BLaER1 (cell line): ENCODE measurements at regions not wholly inside any gene's neighbourhood (a gene's known extent, or its start where the extent isn't known, plus 50 kb on each side); places are given as distances from the start of the nearest gene placed in this dataset.

ENCODE experiments used
- H3K27ac ChIP-seq: shearing (Covaris generic); formaldehyde crosslinking; 2 replicates; pipeline ENCODE4 v1.8.1; 2022
- H3K27me3 ChIP-seq: shearing (Covaris generic); formaldehyde crosslinking; 2 replicates; pipeline ENCODE4 v1.8.1; 2022
- H3K36me3 ChIP-seq: shearing (Covaris generic); formaldehyde crosslinking; 2 replicates; pipeline ENCODE4 v1.8.1; 2022
- H3K4me1 ChIP-seq: shearing (Covaris generic); formaldehyde crosslinking; 2 replicates; pipeline ENCODE4 v1.8.1; 2022
- H3K4me2 ChIP-seq: shearing (Covaris generic); formaldehyde crosslinking; 2 replicates; pipeline ENCODE4 v1.8.1; 2022
- H3K4me3 ChIP-seq: shearing (Covaris generic); formaldehyde crosslinking; 2 replicates; pipeline ENCODE4 v1.8.1; 2022
- H3K9ac ChIP-seq: shearing (Covaris generic); formaldehyde crosslinking; 2 replicates; pipeline ENCODE4 v1.8.1; 2022
- H3K9me3 ChIP-seq: shearing (Covaris generic); formaldehyde crosslinking; 2 replicates; pipeline ENCODE4 v1.8.1; 2022
- H4K20me1 ChIP-seq: shearing (Covaris generic); formaldehyde crosslinking; 2 replicates; pipeline ENCODE4 v1.8.1; 2022
- Cebpa-rat ChIP-seq: shearing (Covaris generic); IDR thresholded peaks from 2 replicates; pipeline ENCODE4 v1.8.1; 2022

- Histone ChIP-seq H3K27ac (no peak overlapping the region), H3K9me3 (no peaks in the 10 kb centered on the region), H3K36me3 (no peaks in the 10 kb centered on the region), H3K4me1 (no peaks in the 10 kb centered on the region), H3K4me2 (no peak overlapping the region), H3K4me3 (no peak overlapping the region), H4K20me1 (no peaks in the 10 kb centered on the region), H3K27me3 (no peaks in the 10 kb centered on the region), H3K9ac (no peak overlapping the region)
- TF ChIP-seq Cebpa-rat: no peak
Measured at GRCh38 chr3:28674212-28674611, 325.6 kb upstream of the AZI2 start.

GRCh38 chr3:28677581-28677980 is 329.0 kb upstream of the AZI2 start:
- H3K4me3 ChIP-seq: no peak overlapping the region
- no peak for TF ChIP-seq Cebpa-rat
- no peak overlapping the region for H3K27ac ChIP-seq
- H3K4me2 ChIP-seq: no peak overlapping the region
- no peaks in the 10 kb centered on the region for H3K4me1 ChIP-seq
- no peak overlapping the region for H3K9ac ChIP-seq
- H3K9me3 ChIP-seq: no peaks in the 10 kb centered on the region
- no peaks in the 10 kb centered on the region for H3K36me3 ChIP-seq
- H3K27me3 ChIP-seq: no peaks in the 10 kb centered on the region
- no peaks in the 10 kb centered on the region for H4K20me1 ChIP-seq

GRCh38 chr3:28678086-28678485 is 329.5 kb upstream of the AZI2 start:
- Histone ChIP-seq H3K27me3 (no peaks in the 10 kb centered on the region), H3K4me1 (no peaks in the 10 kb centered on the region), H3K36me3 (no peaks in the 10 kb centered on the region), H3K27ac (no peak overlapping the region), H3K4me3 (no peak overlapping the region), H3K4me2 (no peak overlapping the region), H4K20me1 (no peaks in the 10 kb centered on the region), H3K9ac (no peak overlapping the region), H3K9me3 (no peaks in the 10 kb centered on the region)
- no peak for TF ChIP-seq Cebpa-rat

- Histone ChIP-seq H3K9ac (no peak overlapping the region), H3K27me3 (no peaks in the 10 kb centered on the region), H3K27ac (no peak overlapping the region), H4K20me1 (no peaks in the 10 kb centered on the region), H3K4me3 (no peak overlapping the region), H3K9me3 (no peaks in the 10 kb centered on the region), H3K4me1 (no peaks in the 10 kb centered on the region), H3K36me3 (no peaks in the 10 kb centered on the region), H3K4me2 (no peak overlapping the region)
- no peak for TF ChIP-seq Cebpa-rat
Measured at GRCh38 chr3:28680050-28680449, 331.4 kb upstream of the AZI2 start.

- no peak overlapping the region for H3K4me3 ChIP-seq
- no peaks in the 10 kb centered on the region for H3K4me1 ChIP-seq
- H3K27me3 ChIP-seq: no peaks in the 10 kb centered on the region
- H3K9ac ChIP-seq: no peak overlapping the region
- no peak overlapping the region for H3K27ac ChIP-seq
- H3K36me3 ChIP-seq: no peaks in the 10 kb centered on the region
- no peaks in the 10 kb centered on the region for H4K20me1 ChIP-seq
- TF ChIP-seq Cebpa-rat: no peak
- H3K4me2 ChIP-seq: no peak overlapping the region
- H3K9me3 ChIP-seq: no peaks in the 10 kb centered on the region
Measured at GRCh38 chr3:28682121-28682520, 333.5 kb upstream of the AZI2 start.

GRCh38 chr3:28690176-28690575 is 341.6 kb upstream of the AZI2 start:
- no peak overlapping the region for H3K4me2 ChIP-seq
- H3K36me3 ChIP-seq: no peaks in the 10 kb centered on the region
- TF ChIP-seq Cebpa-rat: no peak
- no peaks in the 10 kb centered on the region for H3K9me3 ChIP-seq
- H3K27me3 ChIP-seq: no peaks in the 10 kb centered on the region
- no peak overlapping the region for H3K4me3 ChIP-seq
- no peak overlapping the region for H3K9ac ChIP-seq
- H4K20me1 ChIP-seq: no peaks in the 10 kb centered on the region
- no peak overlapping the region for H3K27ac ChIP-seq
- H3K4me1 ChIP-seq: no peaks in the 10 kb centered on the region

GRCh38 chr3:28698706-28699105 is 350.1 kb upstream of the AZI2 start:
- H3K4me2 ChIP-seq: no peak overlapping the region

GRCh38 chr3:28699283-28699682 is 350.7 kb upstream of the AZI2 start:
- Histone ChIP-seq H3K36me3 (no peaks in the 10 kb centered on the region), H3K4me3 (no peak overlapping the region)
- no peak for TF ChIP-seq Cebpa-rat

More at GRCh38 chr3:28698706-28699105, 350.1 kb upstream of the AZI2 start:
- Histone ChIP-seq H3K4me3 (no peak overlapping the region), H3K36me3 (no peaks in the 10 kb centered on the region), H3K9ac (no peak overlapping the region), H3K27me3 (no peaks in the 10 kb centered on the region), H4K20me1 (no peaks in the 10 kb centered on the region), H3K9me3 (no peaks in the 10 kb centered on the region), H3K27ac (no peak overlapping the region), H3K4me1 (no peaks in the 10 kb centered on the region)
- no peak for TF ChIP-seq Cebpa-rat

GRCh38 chr3:28700728-28701127 is 352.1 kb upstream of the AZI2 start:
- Histone ChIP-seq H4K20me1 (no peaks in the 10 kb centered on the region), H3K27me3 (no peaks in the 10 kb centered on the region), H3K4me3 (no peak overlapping the region), H3K27ac (no peak overlapping the region), H3K9me3 (no peaks in the 10 kb centered on the region), H3K36me3 (no peaks in the 10 kb centered on the region), H3K4me1 (no peaks in the 10 kb centered on the region), H3K4me2 (no peak overlapping the region), H3K9ac (no peak overlapping the region)
- TF ChIP-seq Cebpa-rat: no peak

More at GRCh38 chr3:28699283-28699682, 350.7 kb upstream of the AZI2 start:
- H3K4me2 ChIP-seq: no peak overlapping the region
- no peaks in the 10 kb centered on the region for H3K27me3 ChIP-seq
- H3K27ac ChIP-seq: no peak overlapping the region
- H3K4me1 ChIP-seq: no peaks in the 10 kb centered on the region
- H3K9me3 ChIP-seq: no peaks in the 10 kb centered on the region
- H3K9ac ChIP-seq: no peak overlapping the region
- H4K20me1 ChIP-seq: no peaks in the 10 kb centered on the region

- TF ChIP-seq Cebpa-rat: no peak
- Histone ChIP-seq H3K4me2 (no peak overlapping the region), H3K27ac (no peak overlapping the region), H3K4me1 (no peaks in the 10 kb centered on the region), H3K36me3 (no peaks in the 10 kb centered on the region), H3K9ac (no peak overlapping the region), H4K20me1 (no peaks in the 10 kb centered on the region), H3K27me3 (no peaks in the 10 kb centered on the region), H3K4me3 (no peak overlapping the region), H3K9me3 (no peaks in the 10 kb centered on the region)
Measured at GRCh38 chr3:28703843-28704242, 355.2 kb upstream of the AZI2 start.

GRCh38 chr3:28711293-28711692 is 362.7 kb upstream of the AZI2 start:
- no peak overlapping the region for H3K27ac ChIP-seq

More at GRCh38 chr3:28711293-28711692, 362.7 kb upstream of the AZI2 start:
- H3K9ac ChIP-seq: no peak overlapping the region
- no peak for TF ChIP-seq Cebpa-rat
- H3K4me1 ChIP-seq: no peaks in the 10 kb centered on the region
- no peaks in the 10 kb centered on the region for H3K36me3 ChIP-seq
- H3K4me3 ChIP-seq: no peak overlapping the region
- no peaks in the 10 kb centered on the region for H4K20me1 ChIP-seq
- no peaks in the 10 kb centered on the region for H3K27me3 ChIP-seq
- H3K9me3 ChIP-seq: no peaks in the 10 kb centered on the region
- no peak overlapping the region for H3K4me2 ChIP-seq
